Gastrocnemius medialis (tissue), 4 donors: ENCODE measurements at regions not wholly inside any gene's neighbourhood (a gene's known extent, or its start where the extent isn't known, plus 50 kb on each side); places are given as distances from the start of the nearest gene placed in this dataset.

Experiments
- ATAC-seq, 2 donors: fragments of 150-250 bp; one replicate each; pipeline ENCODE4 v1.9.1; 2016
- DNase-seq, 2 donors: peaks; one replicate each; pipeline ENCODE4 v3.0.0-alpha.2; 2019
- H3K27ac ChIP-seq, 4 donors: fragments of 200-600 bp; sonication (generic); 1 replicate in 1 of 4; 2 replicates in 3 of 4; pipeline ENCODE4 v1.5.1; 2016 to 2018; ENCODE audit warnings: mild to moderate bottlenecking in 2 of 4, moderate library complexity in 1 of 4
- H3K27me3 ChIP-seq, 3 donors: fragments of 200-600 bp; sonication (generic) in 2 of 3; 1 replicate in 1 of 3; 2 replicates in 2 of 3; pipeline versions ENCODE4 v1.5.1 to v1.6.0; 2016 to 2019; ENCODE audit warnings: mild to moderate bottlenecking in 1 of 3, moderate library complexity in 1 of 3
- H3K36me3 ChIP-seq, 2 donors: fragments of 200-600 bp; sonication (generic) in 1 of 2; one replicate each; pipeline ENCODE4 v1.5.1; 2017 to 2018
- H3K4me1 ChIP-seq, 2 donors: fragments of 200-600 bp; sonication (generic) in 1 of 2; one replicate each; pipeline ENCODE4 v1.5.1; 2016 to 2017; ENCODE audit warnings: mild to moderate bottlenecking in 2 of 2
- H3K4me3 ChIP-seq, 4 donors: fragments of 200-600 bp; sonication (generic) in 3 of 4; 1 replicate in 1 of 4; 2 replicates in 3 of 4; pipeline ENCODE4 v1.5.1; 2016 to 2019; ENCODE audit warnings: mild to moderate bottlenecking in 2 of 4
- H3K9me3 ChIP-seq, 3 donors: fragments of 200-600 bp; sonication (generic) in 2 of 3; 1 replicate in 1 of 3; 2 replicates in 2 of 3; pipeline ENCODE4 v1.5.1; 2016 to 2019
- CTCF ChIP-seq, 5 experiments: fragments of 450-650 bp in 3 of 5; fragments of 200-600 bp in 2 of 5; sonication (generic) in 2 of 5; IDR thresholded peaks in 4 of 5; conservative IDR thresholded peaks in 1 of 5; 1 replicate in 4 of 5; 2 replicates in 1 of 5; pipeline ENCODE4 v1.5.1; 2016 to 2019; ENCODE audit warnings: antibody characterized with exemption in 5 of 5, mild to moderate bottlenecking in 3 of 5, moderate library complexity in 3 of 5
- POLR2A ChIP-seq, 2 donors: fragments of 450-650 bp; IDR thresholded peaks; one replicate each; pipeline ENCODE4 v1.6.1; 2017; ENCODE audit warnings: antibody characterized with exemption in 2 of 2, mild to moderate bottlenecking in 2 of 2, moderate library complexity in 2 of 2
- in situ Hi-C, 4 donors: fragments of 200-750 bp; cut with MboI; loops; one replicate each; pipeline versions ENCODE4 v1.15.0 to v1.8.0; 2017; ENCODE audit warnings: low sequenced_read_pairs in 4 of 4
- intact Hi-C: fragments of 100-400 bp; cut with DNase I; formaldehyde crosslinking; loops from one replicate; pipeline ENCODE4 v1.15.1; 2023; ENCODE audit warnings: low total_unique reads

GRCh38 chr2:5479265-5479928, 212.8 kb upstream of the SOX11 start:
- no peak overlapping the region for H3K27ac ChIP-seq

GRCh38 chr2:5482929-5483331, 209.3 kb upstream of the SOX11 start:
- Histone ChIP-seq H3K4me1 (peaks cover 0 to 10% of the 10 kb centered on the region in 2 donors), H3K9me3 (no peaks in the 10 kb centered on the region), H3K4me3 (no peak overlapping the region), H3K27ac (no peak overlapping the region), H3K36me3 (no peaks in the 10 kb centered on the region), H3K27me3 (no peaks in the 10 kb centered on the region)
- TF ChIP-seq POLR2A (IDR thresholded peaks at IDR 0.05) (no peak), CTCF (IDR thresholded peaks at IDR 0.05 in 4 of 5, conservative IDR thresholded peaks at IDR 0.05 in 1 of 5) (no peak)
- DNase-seq (peak in 1 of 2 donors; percentile 38), ATAC-seq (peak; percentile 62 to 81)
- intact Hi-C loops: no loop called here
- in situ Hi-C loops: no loop called here

More at GRCh38 chr2:5479265-5479928, 212.8 kb upstream of the SOX11 start:
- in situ Hi-C loops: no loop called here
- no peak for DNase-seq
- no peaks in the 10 kb centered on the region for H3K9me3 ChIP-seq
- ATAC-seq: no peak
- H3K4me1 ChIP-seq: peaks cover 0 to 10% of the 10 kb centered on the region in 2 donors
- no peak overlapping the region for H3K4me3 ChIP-seq
- H3K36me3 ChIP-seq: no peaks in the 10 kb centered on the region
- H3K27me3 ChIP-seq: no peaks in the 10 kb centered on the region
- TF ChIP-seq POLR2A (IDR thresholded peaks at IDR 0.05): no peak
- intact Hi-C loops: no loop called here

- in situ Hi-C loops: no loop called here
- TF ChIP-seq POLR2A (IDR thresholded peaks at IDR 0.05): no peak
- no peak for TF ChIP-seq CTCF (IDR thresholded peaks at IDR 0.05 in 4 of 5, conservative IDR thresholded peaks at IDR 0.05 in 1 of 5)
- intact Hi-C loops: no loop called here
- H3K27me3 ChIP-seq: no peaks in the 10 kb centered on the region
- H3K4me1 ChIP-seq: peaks cover 0 to 10% of the 10 kb centered on the region in 2 donors
- H3K27ac ChIP-seq: no peak overlapping the region
- H3K36me3 ChIP-seq: no peaks in the 10 kb centered on the region
- no peak overlapping the region for H3K4me3 ChIP-seq
- DNase-seq (no peak), ATAC-seq (no peak)
- no peaks in the 10 kb centered on the region for H3K9me3 ChIP-seq
These were observed 207.3 kb upstream of the SOX11 start for GRCh38 chr2:5484868-5485267.

GRCh38 chr2:5491523-5491922, 200.7 kb upstream of the SOX11 start:
- no peaks in the 10 kb centered on the region for H3K4me1 ChIP-seq
- DNase-seq (no peak), ATAC-seq (no peak)
- H3K27me3 ChIP-seq: no peaks in the 10 kb centered on the region
- no peak overlapping the region for H3K4me3 ChIP-seq
- in situ Hi-C loops (no loop called here), intact Hi-C loops (no loop called here)
- no peaks in the 10 kb centered on the region for H3K9me3 ChIP-seq
- H3K36me3 ChIP-seq: no peaks in the 10 kb centered on the region
- no peak overlapping the region for H3K27ac ChIP-seq
- TF ChIP-seq CTCF (IDR thresholded peaks at IDR 0.05 in 4 of 5, conservative IDR thresholded peaks at IDR 0.05 in 1 of 5): no peak
- no peak for TF ChIP-seq POLR2A (IDR thresholded peaks at IDR 0.05)

- DNase-seq: no peak
- no peak overlapping the region for H3K4me3 ChIP-seq
- H3K27me3 ChIP-seq: no peaks in the 10 kb centered on the region
- in situ Hi-C loops: no loop called here
- no peaks in the 10 kb centered on the region for H3K36me3 ChIP-seq
- intact Hi-C loops: no loop called here
- no peak overlapping the region for H3K27ac ChIP-seq
- no peaks in the 10 kb centered on the region for H3K4me1 ChIP-seq
- TF ChIP-seq CTCF (IDR thresholded peaks at IDR 0.05 in 4 of 5, conservative IDR thresholded peaks at IDR 0.05 in 1 of 5): no peak
- no peak for TF ChIP-seq POLR2A (IDR thresholded peaks at IDR 0.05)
- H3K9me3 ChIP-seq: no peaks in the 10 kb centered on the region
- no peak for ATAC-seq
These were observed 198.9 kb upstream of the SOX11 start for GRCh38 chr2:5493256-5493655.
